ENCODE measurements at regions not wholly inside any gene's neighbourhood (a gene's known extent, or its start where the extent isn't known, plus 50 kb on each side); places are given as distances from the start of the nearest gene placed in this dataset.

DNA sequence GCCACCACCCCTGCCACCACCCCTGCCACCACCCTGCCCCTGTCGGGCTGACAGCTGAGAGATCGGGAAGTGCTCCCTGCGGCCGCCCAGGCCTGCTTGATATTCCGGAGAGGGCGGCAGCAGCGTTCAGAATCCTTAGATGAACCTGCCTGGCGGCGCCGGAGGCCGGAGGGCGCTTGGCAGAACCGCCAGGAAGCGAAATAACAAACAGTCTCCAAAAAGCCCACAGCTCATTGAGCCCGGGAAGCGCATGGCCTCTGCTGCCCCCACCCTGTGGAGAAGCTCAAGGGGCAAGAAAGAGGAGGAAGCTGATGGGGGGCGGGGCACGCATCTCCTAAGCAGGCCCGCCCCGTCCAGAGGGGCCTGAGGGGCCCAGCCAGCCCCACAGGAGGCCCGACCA is 92.2 kb upstream of the MBOAT2 start:
- ChIA-PET POLR2A (no interaction called here), CTCF (ENCODE audit: low intra/inter-chr PET ratio, low total read pairs) (no interaction called here)
- H3K27ac ChIP-seq (ENCODE audit: extremely low read length, insufficient read depth, low read length): no peak overlapping the region
- no peak overlapping the region for H3K9ac ChIP-seq (ENCODE audit: insufficient read depth, low read depth, low read length)
- H3K27me3 ChIP-seq (ENCODE audit: control insufficient read depth in 1 of 2, insufficient read depth in 2 of 2, low read length in 2 of 2): peaks cover 4 to 47% of the 10 kb centered on the region in 2 experiments; a peak in 4 of 5 replicates
- no peaks in the 10 kb centered on the region for H4K20me1 ChIP-seq (ENCODE audit: insufficient read depth, low read length)
- peak; percentile 65 for ATAC-seq
- no peaks in the 10 kb centered on the region for H3K79me2 ChIP-seq (ENCODE audit: insufficient read depth, low read length)
- no peak overlapping the region for H2AFZ ChIP-seq (ENCODE audit: low read length)
- BruUV-seq (replicated peaks): no TSS peak
- no peaks in the 10 kb centered on the region for H3K36me3 ChIP-seq (replicated peaks in 1 of 2; ENCODE audit: control insufficient read depth in 1 of 2, insufficient read depth in 2 of 2, low read length in 2 of 2)
- intact Hi-C loops (cut with micrococcal nuclease; ENCODE audit: unreplicated experiment) (no loop called here), in situ Hi-C loops (cut with HindIII; ENCODE audit: extremely low pct_ligation_motif_present, low pct_unique_long_range_greater_than_20kb) (no loop called here)
- H3K9me3 ChIP-seq (ENCODE audit: low read length): no peaks in the 10 kb centered on the region
- H3K4me2 ChIP-seq (ENCODE audit: low read depth, low read length): peak overlapping the region; percentile 49; the same call in 1 of the 2 replicates
- no peak for FAIRE-seq
- peak overlapping the region in 1 of 3 experiments; percentile 20; a peak in 1 of 6 replicates for H3K4me3 ChIP-seq (replicated peaks in 1 of 3; ENCODE audit: insufficient read depth in 1 of 3, low read depth in 2 of 3, low read length in 3 of 3)
- H3K4me1 ChIP-seq (ENCODE audit: insufficient read depth, low read length): peaks cover 16% of the 10 kb centered on the region
- WGBS (ENCODE audit: low lambda C conversion rate): 31% methylated on average over 16 of the region's 21 CpGs
- DNase-seq (ENCODE audit: low spot score): no peak
- no peak for TF ChIP-seq CENPX (CRISPR knock-in tag; IDR thresholded peaks at IDR 0.05)
- TF ChIP-seq GATAD1 (CRISPR knock-in tag; IDR thresholded peaks at IDR 0.05): no peak
- no peak for TF ChIP-seq KLF16 (CRISPR knock-in tag; IDR thresholded peaks at IDR 0.05)
- no peak for TF ChIP-seq EZH2 (conservative IDR thresholded peaks at IDR 0.05; ENCODE audit: low read depth, low read length)
- TF ChIP-seq FOXK1 (CRISPR knock-in tag; IDR thresholded peaks at IDR 0.05; ENCODE audit: borderline replicate concordance, low read depth): no peak
- TF ChIP-seq RAD51 (IDR thresholded peaks at IDR 0.05; ENCODE audit: borderline replicate concordance): no peak
- no peak for TF ChIP-seq ZMYM2 (CRISPR knock-in tag; IDR thresholded peaks at IDR 0.05)
- TF ChIP-seq ZNF552 (CRISPR knock-in tag; IDR thresholded peaks at IDR 0.05; ENCODE audit: borderline replicate concordance): no peak
- TF ChIP-seq ATRX (CRISPR knock-in tag; IDR thresholded peaks at IDR 0.05; ENCODE audit: borderline replicate concordance): no peak
- TF ChIP-seq POLR2G (IDR thresholded peaks at IDR 0.05; ENCODE audit: low read depth, low read length): no peak
- TF ChIP-seq SMARCE1 (IDR thresholded peaks at IDR 0.05; ENCODE audit: borderline replicate concordance): no peak
- 0 out of 2 replicates have a peak, but pooled peaks have one; percentile 40 for TF ChIP-seq ZNF263 (CRISPR knock-in tag; IDR thresholded peaks at IDR 0.05)
- TF ChIP-seq SRSF1 (optimal IDR thresholded peaks at IDR 0.05; ENCODE audit: low read depth, low read length): no peak
- TF ChIP-seq, protein P1, sequence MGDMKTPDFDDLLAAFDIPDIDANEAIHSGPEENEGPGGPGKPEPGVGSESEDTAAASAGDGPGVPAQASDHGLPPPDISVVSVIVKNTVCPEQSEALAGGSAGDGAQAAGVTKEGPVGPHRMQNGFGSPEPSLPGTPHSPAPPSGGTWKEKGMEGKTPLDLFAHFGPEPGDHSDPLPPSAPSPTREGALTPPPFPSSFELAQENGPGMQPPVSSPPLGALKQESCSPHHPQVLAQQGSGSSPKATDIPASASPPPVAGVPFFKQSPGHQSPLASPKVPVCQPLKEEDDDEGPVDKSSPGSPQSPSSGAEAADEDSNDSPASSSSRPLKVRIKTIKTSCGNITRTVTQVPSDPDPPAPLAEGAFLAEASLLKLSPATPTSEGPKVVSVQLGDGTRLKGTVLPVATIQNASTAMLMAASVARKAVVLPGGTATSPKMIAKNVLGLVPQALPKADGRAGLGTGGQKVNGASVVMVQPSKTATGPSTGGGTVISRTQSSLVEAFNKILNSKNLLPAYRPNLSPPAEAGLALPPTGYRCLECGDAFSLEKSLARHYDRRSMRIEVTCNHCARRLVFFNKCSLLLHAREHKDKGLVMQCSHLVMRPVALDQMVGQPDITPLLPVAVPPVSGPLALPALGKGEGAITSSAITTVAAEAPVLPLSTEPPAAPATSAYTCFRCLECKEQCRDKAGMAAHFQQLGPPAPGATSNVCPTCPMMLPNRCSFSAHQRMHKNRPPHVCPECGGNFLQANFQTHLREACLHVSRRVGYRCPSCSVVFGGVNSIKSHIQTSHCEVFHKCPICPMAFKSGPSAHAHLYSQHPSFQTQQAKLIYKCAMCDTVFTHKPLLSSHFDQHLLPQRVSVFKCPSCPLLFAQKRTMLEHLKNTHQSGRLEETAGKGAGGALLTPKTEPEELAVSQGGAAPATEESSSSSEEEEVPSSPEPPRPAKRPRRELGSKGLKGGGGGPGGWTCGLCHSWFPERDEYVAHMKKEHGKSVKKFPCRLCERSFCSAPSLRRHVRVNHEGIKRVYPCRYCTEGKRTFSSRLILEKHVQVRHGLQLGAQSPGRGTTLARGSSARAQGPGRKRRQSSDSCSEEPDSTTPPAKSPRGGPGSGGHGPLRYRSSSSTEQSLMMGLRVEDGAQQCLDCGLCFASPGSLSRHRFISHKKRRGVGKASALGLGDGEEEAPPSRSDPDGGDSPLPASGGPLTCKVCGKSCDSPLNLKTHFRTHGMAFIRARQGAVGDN (CRISPR knock-in tag; IDR thresholded peaks at IDR 0.05): peak; percentile 10; the same call in 1 of the 2 replicates
- TF ChIP-seq CBX1 (IDR thresholded peaks at IDR 0.05; ENCODE audit: low read depth): no peak
- TF ChIP-seq, protein P2, sequence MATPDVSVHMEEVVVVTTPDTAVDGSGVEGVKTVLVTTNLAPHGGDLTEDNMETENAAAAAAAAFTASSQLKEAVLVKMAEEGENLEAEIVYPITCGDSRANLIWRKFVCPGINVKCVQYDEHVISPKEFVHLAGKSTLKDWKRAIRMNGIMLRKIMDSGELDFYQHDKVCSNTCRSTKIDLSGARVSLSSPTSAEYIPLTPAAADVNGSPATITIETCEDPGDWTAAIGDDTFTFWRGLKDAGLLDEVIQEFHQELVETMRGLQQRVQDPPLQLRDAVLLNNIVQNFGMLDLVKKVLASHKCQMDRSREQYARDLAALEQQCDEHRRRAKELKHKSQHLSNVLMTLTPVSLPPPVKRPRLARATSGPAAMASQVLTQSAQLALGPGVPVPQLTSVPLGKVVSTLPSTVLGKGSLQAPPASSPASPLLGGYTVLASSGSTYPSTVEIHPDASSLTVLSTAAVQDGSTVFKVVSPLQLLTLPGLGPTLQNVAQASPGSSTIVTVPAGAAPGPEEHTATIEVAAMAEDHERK (CRISPR knock-in tag; IDR thresholded peaks at IDR 0.05; ENCODE audit: low read depth): no peak
- no peak for TF ChIP-seq ZNF235 (CRISPR knock-in tag; IDR thresholded peaks at IDR 0.05; ENCODE audit: borderline replicate concordance)
- no peak for TF ChIP-seq KLF9 (CRISPR knock-in tag; IDR thresholded peaks at IDR 0.05; ENCODE audit: low read depth)
- TF ChIP-seq SUZ12 (IDR thresholded peaks at IDR 0.05; ENCODE audit: low read depth, low read length): no peak
- TF ChIP-seq HMG20A (CRISPR knock-in tag; IDR thresholded peaks at IDR 0.05; ENCODE audit: borderline replicate concordance): no peak
- no peak for TF ChIP-seq ZKSCAN5 (CRISPR knock-in tag; IDR thresholded peaks at IDR 0.05)
- TF ChIP-seq RXRA (CRISPR knock-in tag; IDR thresholded peaks at IDR 0.05): peak; percentile 34; the same call in 1 of the 2 replicates
- TF ChIP-seq ZNF317 (CRISPR knock-in tag; IDR thresholded peaks at IDR 0.05): no peak
- no peak for TF ChIP-seq PRMT3 (CRISPR knock-in tag; IDR thresholded peaks at IDR 0.05; ENCODE audit: borderline replicate concordance, low read depth)

All from HepG2 (cell line).